ENCODE measurements at regions not wholly inside any gene's neighbourhood (a gene's known extent, or its start where the extent isn't known, plus 50 kb on each side); places are given as distances from the start of the nearest gene placed in this dataset.

- no peak for TF ChIP-seq ETS1 (conservative IDR thresholded peaks at IDR 0.05; ENCODE audit: control insufficient read depth, low read depth, low read length)
- TF ChIP-seq TBP (optimal IDR thresholded peaks at IDR 0.05; ENCODE audit: low read depth, low read length) = no peak
Measured at GRCh38 chr20:59421920-59422637, 121.7 kb downstream of the EDN3 start (continued).

GRCh38 chr20:59422872-59423544 is 122.6 kb downstream of the EDN3 start:
- no peak for ATAC-seq
- no peak for FAIRE-seq

More at GRCh38 chr20:59422872-59423544, 122.6 kb downstream of the EDN3 start:
- in situ Hi-C loops (cut with MboI) = no loop called here
- 1% methylated on average over 8 of the region's 10 CpGs for WGBS (ENCODE audit: insufficient coverage, low coverage, missing lambda C conversion rate)
- H3K36me3 ChIP-seq (ENCODE audit: control insufficient read depth, insufficient read depth, low read length) = no peaks in the 10 kb centered on the region
- no peaks in the 10 kb centered on the region for H3K4me1 ChIP-seq (replicated peaks in 1 of 2; ENCODE audit: control insufficient read depth in 2 of 2, insufficient read depth in 2 of 2, low read length in 2 of 2)
- no peak overlapping the region for H3K27ac ChIP-seq (ENCODE audit: extremely low read depth, low read depth, low read length)
- TF ChIP-seq ARID3B (CRISPR knock-in tag; IDR thresholded peaks at IDR 0.05; ENCODE audit: borderline replicate concordance) (no peak), ZNF551 (CRISPR knock-in tag; IDR thresholded peaks at IDR 0.05) (no peak), ARNT (IDR thresholded peaks at IDR 0.05) (no peak), ZNF23 (CRISPR knock-in tag; IDR thresholded peaks at IDR 0.05) (no peak), NCOR1 (IDR thresholded peaks at IDR 0.05) (no peak), MNT (conservative IDR thresholded peaks at IDR 0.05) (no peak)
- no TSS peak for BruUV-seq (replicated peaks)
- H3K9me3 ChIP-seq (replicated peaks; ENCODE audit: control insufficient read depth, insufficient read depth, low read depth, low read length) = no peaks in the 10 kb centered on the region
- H3K4me3 ChIP-seq = no peak overlapping the region
- H3K27me3 ChIP-seq (ENCODE audit: control insufficient read depth in 2 of 2, insufficient read depth in 2 of 2, low read length in 2 of 2) = peaks cover 4 to 38% of the 10 kb centered on the region in 2 experiments; a peak in 4 of 5 replicates
- ChIA-PET POLR2A (interaction anchor here (0.6 kb wide), 1 partner anchor 11 kb away, joined by 4 read pairs; no protein-coding TSS in a partner anchor), CTCF (ENCODE audit: low intra/inter-chr PET ratio) (no interaction called here)
- H3K9ac ChIP-seq (ENCODE audit: insufficient read depth in 1 of 2, low read depth in 2 of 2, low read length in 2 of 2) = no peak overlapping the region
- H3K4me2 ChIP-seq (ENCODE audit: insufficient read depth, low read length) = no peak overlapping the region
- intact Hi-C loops (cut with micrococcal nuclease) = no loop called here
- H3K79me2 ChIP-seq (ENCODE audit: control insufficient read depth, insufficient read depth, low read length) = no peaks in the 10 kb centered on the region
- no peak for DNase-seq (ENCODE audit: extremely low read depth in 1 of 4, low spot score in 3 of 4)
- H2AFZ ChIP-seq (ENCODE audit: low read depth, low read length) = no peak overlapping the region
- H4K20me1 ChIP-seq (replicated peaks; ENCODE audit: control insufficient read depth, insufficient read depth, low read length) = no peaks in the 10 kb centered on the region
- H3K9me1 ChIP-seq (ENCODE audit: control insufficient read depth, insufficient read depth, low read length) = no peaks in the 10 kb centered on the region

Measured in K562 (cell line).